NCI-H526 (cell line): ENCODE measurements at regions not wholly inside any gene's neighbourhood (a gene's known extent, or its start where the extent isn't known, plus 50 kb on each side); places are given as distances from the start of the nearest gene placed in this dataset.
"Not testable (repeated sequence)": the region's sequence is repeated elsewhere in the genome, so short reads cannot be mapped to it uniquely, and the experiment has no call there.

Experiments used
- DNase-seq, 2 experiments: peaks; one replicate each; lab custom pipeline; 2025; lab: John Stamatoyannopoulos, UW

DNA sequence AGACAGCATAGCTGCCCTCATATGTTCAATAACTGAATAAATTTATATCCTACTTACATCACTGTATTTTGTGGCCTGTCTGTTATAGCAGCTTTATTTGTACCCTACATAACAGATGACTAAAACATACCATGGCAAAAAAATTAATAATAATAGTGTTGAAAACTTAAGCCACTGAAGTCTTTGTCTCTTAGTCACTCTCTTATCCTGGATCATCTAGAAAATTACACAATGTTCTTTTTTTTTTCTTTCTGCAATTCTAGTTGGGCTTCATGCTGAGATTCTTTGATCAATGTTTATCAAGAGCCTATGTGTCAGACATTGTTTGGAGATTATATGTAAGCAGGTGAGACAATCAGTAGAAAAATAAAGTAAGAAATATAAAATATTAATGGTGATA is 519.3 kb upstream of the ARPP21 start:
- no peak for DNase-seq

- no peak for DNase-seq
Observed at GRCh38 chr3:35137612-35138011, 501.7 kb upstream of the ARPP21 start.

- DNase-seq: no peak
Observed at GRCh38 chr3:35141406-35141805, 497.9 kb upstream of the ARPP21 start.

DNA sequence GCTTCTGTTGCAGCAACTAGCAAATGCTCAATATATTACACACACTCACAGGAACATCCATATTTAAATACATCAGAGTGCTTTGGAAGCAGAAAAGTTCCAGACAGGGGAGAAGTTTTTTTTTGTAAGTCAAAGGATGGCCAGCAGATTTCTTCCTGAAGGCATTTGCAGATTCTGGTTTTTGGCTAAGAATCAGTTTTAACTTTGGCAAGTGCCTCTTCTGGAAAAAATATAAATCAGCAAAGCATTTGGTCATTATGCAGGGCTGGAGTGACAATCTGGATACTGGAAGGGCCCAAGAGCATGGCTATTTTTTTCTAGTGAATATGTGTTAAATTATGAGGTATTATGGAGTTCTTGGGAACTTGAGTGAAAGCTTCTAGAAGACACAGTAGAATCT is 495.3 kb upstream of the ARPP21 start:
- DNase-seq: no peak

DNA sequence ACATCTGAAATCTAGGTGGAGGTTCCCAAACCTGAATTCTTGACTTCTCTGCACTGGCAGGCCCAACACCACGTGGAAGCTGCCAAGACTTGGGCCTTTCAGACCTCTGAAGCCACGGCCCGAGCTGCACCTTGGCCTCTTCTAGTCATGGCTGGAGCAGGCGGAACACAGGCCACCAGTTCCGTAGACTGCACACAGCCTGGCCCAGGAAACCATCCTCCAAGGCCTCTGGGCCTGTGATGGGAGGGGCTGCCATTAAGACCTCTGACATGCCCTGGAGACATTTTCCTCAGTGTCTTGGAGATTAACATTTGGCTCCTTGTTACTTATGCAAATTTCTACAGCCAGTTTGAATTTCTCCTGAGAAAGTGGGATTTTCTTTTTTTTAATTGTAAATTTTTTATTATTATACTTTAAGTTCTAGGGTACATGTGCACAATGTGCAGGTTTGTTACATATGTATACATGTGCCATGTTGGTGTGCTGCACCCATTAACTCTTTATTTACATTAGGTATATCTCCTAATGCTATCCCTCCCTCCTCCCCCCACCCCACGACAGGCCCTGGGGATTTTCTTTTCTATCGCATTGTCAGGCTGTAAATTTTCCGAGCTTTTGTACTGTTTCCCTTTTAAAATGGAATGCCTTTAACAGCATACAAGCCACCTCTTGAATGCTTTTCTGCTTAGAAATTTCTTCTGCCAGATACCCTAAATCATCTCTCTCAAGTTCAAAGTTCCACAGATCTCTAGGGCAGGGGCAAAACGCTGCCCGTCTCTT is 492.9 kb upstream of the ARPP21 start:
- DNase-seq: not testable (repeated sequence)

GRCh38 chr3:35183927-35184675 is 455.2 kb upstream of the ARPP21 start:
- no peak for DNase-seq

GRCh38 chr3:35184775-35185174 is 454.6 kb upstream of the ARPP21 start:
- no peak for DNase-seq

DNA sequence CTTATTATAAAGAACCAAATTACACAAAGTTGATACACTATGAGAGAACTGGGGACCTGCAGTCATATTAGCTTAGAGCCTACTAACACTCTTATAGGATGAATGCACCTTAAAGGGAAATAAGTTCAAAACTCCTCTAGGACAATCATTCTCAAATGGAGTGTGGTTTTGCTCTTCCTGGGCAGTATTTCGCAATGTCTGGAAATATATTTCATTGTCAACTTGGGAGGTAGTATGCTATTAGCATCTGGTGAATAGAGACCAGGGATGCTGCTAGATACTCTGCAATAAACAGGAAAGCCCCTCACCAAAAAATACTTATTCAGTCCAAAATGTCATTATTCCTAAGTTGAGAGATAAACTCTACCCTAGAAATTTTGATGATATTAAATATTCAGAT is 451.4 kb upstream of the ARPP21 start:
- no peak for DNase-seq

- no peak for DNase-seq
Observed at GRCh38 chr3:35194666-35195065, 444.7 kb upstream of the ARPP21 start.

DNA sequence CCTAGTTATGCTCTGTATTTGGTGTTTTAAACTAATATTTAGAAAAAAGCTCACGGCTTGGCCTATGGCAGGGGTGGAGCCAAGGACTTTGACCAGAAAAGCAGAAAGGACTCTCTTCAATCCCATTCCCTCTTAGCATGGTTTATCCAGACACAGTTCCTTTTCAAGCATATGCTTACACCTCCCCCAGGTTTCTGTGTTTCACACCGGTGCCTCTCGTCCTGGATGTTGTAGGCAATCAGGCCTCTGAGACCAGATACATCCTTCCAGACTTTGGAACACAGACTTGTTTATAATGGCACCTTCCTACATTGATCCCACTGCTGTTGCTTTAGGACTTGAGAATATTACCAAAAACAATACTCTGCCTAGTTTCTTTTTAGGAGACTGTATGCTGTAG is 440.5 kb upstream of the ARPP21 start:
- no peak for DNase-seq

GRCh38 chr3:35200056-35200455 is 439.3 kb upstream of the ARPP21 start:
- DNase-seq: no peak

DNA sequence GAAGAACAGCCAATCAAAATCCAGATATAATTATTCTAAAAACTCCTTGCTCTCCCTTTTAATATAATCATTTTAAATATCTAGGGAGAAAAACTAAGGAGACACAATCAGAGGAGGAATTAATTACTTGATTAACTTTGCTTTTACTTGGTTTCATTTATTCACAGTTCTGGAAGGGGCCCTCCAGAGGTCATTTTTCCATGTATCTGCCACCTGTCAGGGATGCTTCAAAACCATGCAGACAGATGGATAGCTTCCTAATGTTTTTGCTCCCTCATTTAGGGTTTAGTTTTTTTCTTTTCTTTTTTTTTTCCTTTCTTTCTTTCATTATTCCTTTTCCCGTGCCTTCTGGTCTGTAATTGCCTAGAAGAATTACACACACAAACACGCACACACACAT is 438.1 kb upstream of the ARPP21 start:
- no peak for DNase-seq

DNA sequence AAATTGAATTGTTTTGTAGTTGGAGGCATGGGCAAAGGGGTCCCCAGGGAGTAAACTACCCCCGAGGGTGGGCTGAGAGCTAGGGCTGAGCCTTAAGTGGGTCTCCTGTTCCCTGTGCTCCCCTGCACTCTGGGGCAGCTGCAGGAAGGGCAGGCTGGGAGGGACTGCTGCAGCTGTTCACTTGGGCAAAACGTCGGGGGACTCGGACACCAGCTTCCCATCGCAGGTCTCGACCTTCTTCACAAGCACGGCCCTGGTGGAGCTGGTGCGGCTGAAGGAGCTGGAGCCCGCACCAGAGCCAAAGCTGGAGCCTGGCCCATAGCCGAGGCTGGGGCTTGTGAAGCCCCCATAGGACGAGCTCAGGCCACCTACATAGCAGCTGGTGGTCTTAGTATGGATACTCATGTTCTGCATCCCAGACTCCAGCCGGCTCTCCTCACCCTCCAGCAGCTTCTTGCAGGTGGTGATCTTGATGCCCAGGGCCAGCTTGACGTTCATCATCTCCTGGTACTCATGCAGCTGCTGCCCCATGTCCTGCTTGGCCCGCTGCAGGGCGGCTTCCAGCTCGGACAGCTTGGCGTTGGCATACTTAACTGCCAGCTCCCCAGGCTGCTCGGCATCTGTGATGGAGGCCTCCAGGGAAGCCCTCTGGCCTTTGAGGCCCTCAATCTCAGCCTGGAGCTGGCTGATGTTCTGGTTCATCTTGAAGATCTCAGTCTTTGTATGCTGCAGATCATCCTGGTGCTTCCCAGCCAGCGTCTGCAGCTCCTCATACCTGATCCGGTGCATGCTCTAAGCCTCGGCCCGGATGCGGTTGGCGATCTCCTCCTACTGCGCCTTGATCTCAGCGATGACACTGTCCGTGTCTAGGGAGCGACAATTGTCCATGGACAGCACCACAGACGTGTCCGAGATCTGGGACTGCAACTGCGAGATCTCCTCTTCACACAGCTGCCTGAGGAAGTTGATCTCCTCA is 423.5 kb upstream of the ARPP21 start:
- DNase-seq: no peak

DNA sequence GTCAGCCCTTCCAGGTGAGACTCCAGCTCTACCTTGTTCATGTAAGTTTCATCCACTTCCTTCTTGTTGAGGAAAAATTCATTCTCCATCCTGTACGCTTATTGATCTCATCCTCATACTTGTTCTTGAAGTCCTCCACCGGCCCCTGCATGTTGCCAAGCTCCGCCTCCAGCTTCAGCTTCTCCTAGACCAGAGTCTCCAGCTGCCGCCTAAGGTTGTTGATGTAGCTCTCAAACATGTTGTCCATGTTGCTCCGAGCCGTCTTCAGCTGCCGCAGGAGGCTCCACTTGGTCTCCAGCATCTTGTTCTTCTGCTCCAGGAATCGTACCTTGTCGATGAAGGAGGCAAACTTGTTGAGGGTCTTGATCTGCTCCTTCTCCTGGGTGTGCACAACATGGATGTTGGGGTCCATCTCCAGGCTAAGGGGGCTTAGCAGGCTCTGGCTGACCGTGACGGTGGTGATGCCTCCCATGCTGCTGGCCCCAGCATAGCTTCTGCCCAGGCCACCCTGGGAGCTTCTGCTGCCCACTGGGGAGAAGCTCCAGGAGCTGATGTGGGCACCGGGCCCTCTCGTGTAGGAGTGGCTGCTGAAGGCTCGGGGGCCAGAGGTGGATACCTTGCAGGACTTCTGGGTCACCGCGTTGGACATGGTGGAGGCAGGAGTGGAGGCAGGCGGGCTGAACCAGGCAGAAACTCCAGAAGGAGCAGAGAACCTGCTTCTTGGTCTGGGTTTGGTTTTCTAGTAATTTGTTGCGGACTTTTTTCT is 422.6 kb upstream of the ARPP21 start:
- no peak for DNase-seq

GRCh38 chr3:35223632-35224394 is 415.5 kb upstream of the ARPP21 start:
- no peak for DNase-seq

DNA sequence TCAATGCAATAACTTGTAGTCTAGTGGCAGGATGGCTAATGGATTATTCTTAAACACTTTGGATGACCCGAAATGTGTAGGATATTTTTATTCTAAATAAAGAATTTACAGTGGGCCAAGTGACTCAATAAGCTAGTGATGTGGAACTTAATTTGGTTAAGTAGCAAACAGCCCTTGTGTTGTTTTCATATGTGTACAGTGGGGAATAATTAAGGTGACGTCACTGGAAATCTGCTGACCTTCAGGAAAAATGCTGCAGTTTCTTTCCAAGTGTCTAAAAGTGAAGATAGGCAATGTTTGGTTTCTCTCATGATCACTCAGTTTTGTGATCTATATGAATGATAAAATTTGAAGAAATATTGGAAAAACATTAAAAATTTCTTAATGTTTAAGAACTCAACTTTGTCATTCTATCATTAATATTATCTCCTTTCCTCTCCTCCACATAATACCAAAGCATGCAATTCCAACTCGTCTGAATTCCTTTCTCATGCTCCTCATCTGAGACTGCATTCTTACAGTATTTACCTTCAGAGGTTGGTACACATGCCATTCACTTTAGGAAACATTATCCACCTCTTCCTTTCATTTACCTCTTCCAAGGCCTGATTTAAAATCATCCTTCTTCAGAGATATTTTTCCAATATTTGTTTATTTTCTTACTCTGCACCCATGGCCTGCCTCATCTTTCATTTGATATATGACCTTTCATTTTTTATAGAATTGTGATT is 414.6 kb upstream of the ARPP21 start:
- peak; percentile 30 to 59 for DNase-seq

- no peak for DNase-seq
Observed at GRCh38 chr3:35241236-35241635, 398.1 kb upstream of the ARPP21 start.

DNA sequence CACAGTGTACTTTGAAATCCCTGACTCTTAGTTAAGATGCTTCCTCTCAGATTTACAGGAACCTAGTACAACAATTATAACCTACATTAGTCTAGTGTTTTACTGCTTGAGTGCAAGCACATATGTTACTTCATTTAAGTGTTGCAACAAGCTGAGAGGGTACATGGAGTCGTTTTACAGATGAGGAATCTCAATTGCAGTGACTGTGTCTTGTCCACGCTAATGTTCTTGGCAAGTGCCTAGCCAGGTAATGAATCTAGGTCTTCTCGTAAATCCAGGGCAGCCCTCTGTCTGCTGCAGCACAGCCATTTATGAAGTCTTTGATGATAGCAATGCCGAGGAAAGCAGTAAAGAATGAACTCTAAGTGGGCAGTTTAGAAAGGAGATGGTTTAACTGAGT is 384.4 kb upstream of the ARPP21 start:
- no peak for DNase-seq

DNA sequence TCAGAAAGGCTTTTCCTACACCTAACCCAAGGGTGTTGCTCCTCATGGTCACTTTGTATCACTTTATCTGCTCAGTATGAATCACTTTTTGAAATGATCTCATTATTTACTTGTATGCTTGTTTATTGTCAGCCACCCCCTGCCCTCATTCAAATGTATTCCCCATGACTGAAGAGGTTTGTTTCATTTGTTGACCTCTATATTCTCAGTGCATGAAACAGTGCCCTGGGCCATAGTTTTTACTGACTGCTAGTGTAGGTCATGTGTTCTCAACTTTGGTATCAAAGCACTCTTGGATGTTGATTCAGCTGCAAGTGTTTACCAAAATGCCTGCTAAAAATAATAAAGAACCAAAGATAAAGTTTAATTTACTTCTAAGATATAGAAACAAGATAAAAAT is 381.7 kb upstream of the ARPP21 start:
- no peak for DNase-seq

DNA sequence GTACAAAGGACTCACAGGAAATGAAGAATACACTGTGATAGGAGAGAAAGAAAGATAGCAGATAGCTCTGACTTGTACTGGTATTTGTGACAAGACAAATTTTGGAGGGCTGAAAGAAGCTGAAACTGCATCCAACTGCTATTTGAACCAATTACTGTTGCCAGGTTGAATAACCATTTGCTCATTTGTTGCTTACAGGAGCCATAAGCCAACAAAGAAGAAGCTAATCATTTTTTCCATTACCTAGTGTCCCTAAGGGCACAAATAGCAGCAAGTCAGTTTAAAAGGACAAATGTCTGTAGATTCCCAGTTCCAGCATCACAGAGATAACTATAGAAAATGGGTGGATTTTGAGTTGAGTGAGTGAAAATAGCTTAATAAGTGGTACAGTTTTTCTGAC is 376.9 kb upstream of the ARPP21 start:
- no peak for DNase-seq
